ENCODE measurements at regions not wholly inside any gene's neighbourhood (a gene's known extent, or its start where the extent isn't known, plus 50 kb on each side); places are given as distances from the start of the nearest gene placed in this dataset.

- no peaks in the 10 kb centered on the region for H3K36me3 ChIP-seq
- no peaks in the 10 kb centered on the region for H3K4me1 ChIP-seq
- TF ChIP-seq CTCF (IDR thresholded peaks at IDR 0.05), result no peak
- H3K27ac ChIP-seq, result no peak overlapping the region
- DNase-seq (ENCODE audit: low spot score), result no peak
- H3K27me3 ChIP-seq, result no peaks in the 10 kb centered on the region
- no peak overlapping the region for H3K4me3 ChIP-seq
- no peaks in the 10 kb centered on the region for H3K9me3 ChIP-seq
These were observed 247.6 kb downstream of the TGFB2 start for GRCh38 chr1:218592688-218593087.

GRCh38 chr1:218600968-218601367, 255.8 kb downstream of the TGFB2 start:
- Histone ChIP-seq H3K9me3 (no peaks in the 10 kb centered on the region), H3K36me3 (no peaks in the 10 kb centered on the region), H3K27me3 (no peaks in the 10 kb centered on the region), H3K4me1 (no peaks in the 10 kb centered on the region), H3K4me3 (no peak overlapping the region), H3K27ac (no peak overlapping the region)
- no peak for TF ChIP-seq CTCF (IDR thresholded peaks at IDR 0.05)
- no peak for DNase-seq (ENCODE audit: low spot score)

- H3K9me3 ChIP-seq, result peaks cover 0 to 19% of the 10 kb centered on the region in 2 donors
- no peak for TF ChIP-seq CTCF (IDR thresholded peaks at IDR 0.05)
- H3K27me3 ChIP-seq, result no peaks in the 10 kb centered on the region
- H3K27ac ChIP-seq, result no peak overlapping the region
- no peak overlapping the region for H3K4me3 ChIP-seq
- DNase-seq (ENCODE audit: low spot score), result no peak
- H3K36me3 ChIP-seq, result no peaks in the 10 kb centered on the region
- no peaks in the 10 kb centered on the region for H3K4me1 ChIP-seq
These were observed 259.1 kb downstream of the TGFB2 start for GRCh38 chr1:218604217-218604616.

GRCh38 chr1:218611916-218612585, 266.9 kb downstream of the TGFB2 start:
- no peaks in the 10 kb centered on the region for H3K27me3 ChIP-seq
- H3K36me3 ChIP-seq, result no peaks in the 10 kb centered on the region
- DNase-seq (ENCODE audit: low spot score), result no peak
- H3K27ac ChIP-seq, result no peak overlapping the region
- H3K4me3 ChIP-seq, result no peak overlapping the region
- peaks cover 0 to 31% of the 10 kb centered on the region in 2 donors for H3K9me3 ChIP-seq
- TF ChIP-seq CTCF (IDR thresholded peaks at IDR 0.05), result no peak
- H3K4me1 ChIP-seq, result no peaks in the 10 kb centered on the region

GRCh38 chr1:218613105-218613504, 268.0 kb downstream of the TGFB2 start:
- no peaks in the 10 kb centered on the region for H3K4me1 ChIP-seq
- no peaks in the 10 kb centered on the region for H3K27me3 ChIP-seq
- no peak overlapping the region for H3K4me3 ChIP-seq
- no peak for TF ChIP-seq CTCF (IDR thresholded peaks at IDR 0.05)
- H3K9me3 ChIP-seq, result peaks cover 0 to 21% of the 10 kb centered on the region in 2 donors
- H3K36me3 ChIP-seq, result no peaks in the 10 kb centered on the region
- DNase-seq (ENCODE audit: low spot score), result no peak
- no peak overlapping the region for H3K27ac ChIP-seq

GRCh38 chr1:218614031-218614430, 268.9 kb downstream of the TGFB2 start:
- Histone ChIP-seq H3K4me1 (no peaks in the 10 kb centered on the region), H3K4me3 (no peak overlapping the region), H3K9me3 (peaks cover 0 to 13% of the 10 kb centered on the region in 2 donors), H3K36me3 (no peaks in the 10 kb centered on the region), H3K27ac (no peak overlapping the region), H3K27me3 (no peaks in the 10 kb centered on the region)
- DNase-seq (ENCODE audit: low spot score), result no peak
- no peak for TF ChIP-seq CTCF (IDR thresholded peaks at IDR 0.05)
